Peyer's patch (tissue), 4 donors: ENCODE measurements at regions not wholly inside any gene's neighbourhood (a gene's known extent, or its start where the extent isn't known, plus 50 kb on each side); places are given as distances from the start of the nearest gene placed in this dataset.
"Not testable (repeated sequence)": the region's sequence is repeated elsewhere in the genome, so short reads cannot be mapped to it uniquely, and the experiment has no call there.

Experiments
- CTCF ChIP-seq, 6 experiments: fragments of 450-650 bp in 4 of 6; fragments of 200-600 bp in 2 of 6; sonication (generic) in 1 of 6; IDR thresholded peaks; one replicate each; pipeline ENCODE4 v1.5.1; 2017 to 2019; ENCODE audit warnings: antibody characterized with exemption in 6 of 6, mild to moderate bottlenecking in 3 of 6, moderate library complexity in 1 of 6
- POLR2A ChIP-seq, 2 donors: fragments of 450-650 bp; IDR thresholded peaks; one replicate each; pipeline ENCODE4 v1.5.1; 2017; ENCODE audit warnings: antibody characterized with exemption in 2 of 2, mild to moderate bottlenecking in 2 of 2, moderate library complexity in 2 of 2

DNA sequence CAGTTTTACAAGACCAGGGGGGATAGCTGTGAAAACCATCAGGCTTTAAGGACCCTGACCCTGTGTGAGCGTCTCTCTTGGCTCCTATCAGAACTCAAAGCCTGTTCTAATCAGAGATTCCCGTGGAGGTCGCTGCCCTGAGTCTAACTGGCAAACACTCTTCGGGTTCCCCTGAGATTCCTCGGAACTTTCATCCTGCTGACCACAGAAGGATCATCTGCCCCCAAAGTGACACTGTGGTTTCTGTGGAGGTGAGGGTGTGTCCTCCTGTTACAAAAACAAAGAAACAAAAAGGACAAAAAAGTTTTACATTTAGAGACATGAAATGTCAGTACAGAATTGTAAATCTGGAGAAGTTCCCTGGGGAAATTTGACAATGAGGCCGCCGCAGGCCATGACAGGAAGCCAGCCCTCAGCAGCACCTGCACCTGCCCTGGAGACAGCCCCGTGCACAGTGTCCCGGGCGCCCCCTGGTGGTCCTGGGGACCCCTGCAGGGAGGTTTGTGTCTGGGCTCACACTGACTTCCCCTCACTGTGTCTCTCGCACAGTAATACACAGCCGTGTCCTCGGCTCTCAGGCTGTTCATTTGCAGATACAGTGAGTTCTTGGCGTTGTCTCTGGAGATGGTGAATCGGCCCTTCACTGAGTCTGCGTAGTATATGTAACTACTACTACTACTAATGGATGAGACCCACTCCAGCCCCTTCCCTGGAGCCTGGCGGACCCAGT lies 708.3 kb downstream of the TMEM121 start:
- not testable (repeated sequence) for TF ChIP-seq POLR2A (IDR thresholded peaks at IDR 0.05)
- peak in 3 of 6 experiments; percentile 20 to 46 (median 44) for TF ChIP-seq CTCF (IDR thresholded peaks at IDR 0.05)
